ENCODE measurements at regions not wholly inside any gene's neighbourhood (a gene's known extent, or its start where the extent isn't known, plus 50 kb on each side); places are given as distances from the start of the nearest gene placed in this dataset.

DNA sequence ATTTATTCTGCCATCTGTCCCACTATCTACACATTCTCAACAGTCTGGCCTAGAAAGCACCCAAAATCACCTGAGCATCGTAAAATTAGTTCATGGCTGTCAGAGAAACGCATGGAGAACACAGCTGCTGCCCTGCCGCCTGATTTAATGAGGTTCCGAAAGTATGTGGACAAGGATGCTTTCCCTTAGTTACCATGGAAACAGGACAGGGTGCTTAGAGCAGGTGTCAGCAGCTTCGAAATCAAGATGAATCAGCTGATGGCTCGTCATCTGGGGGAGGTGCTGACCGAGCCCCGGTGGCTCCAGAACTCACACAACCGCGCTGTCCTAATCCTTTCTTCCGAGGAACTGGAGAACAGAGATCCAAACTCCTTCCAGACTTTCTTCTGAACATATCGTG, 151.5 kb downstream of the TEX36 start:
- Histone ChIP-seq H3K9me3 (ENCODE audit: control insufficient read depth in 1 of 2, insufficient read depth in 1 of 2, low read depth in 1 of 2, low read length in 2 of 2) (no peaks in the 10 kb centered on the region), H3K79me2 (ENCODE audit: insufficient read depth, low read length) (no peaks in the 10 kb centered on the region), H3K27ac (ENCODE audit: low read depth, low read length) (no peak overlapping the region), H3K9ac (ENCODE audit: low read length) (no peak overlapping the region), H2AFZ (ENCODE audit: low read depth, low read length, poor library complexity, severe bottlenecking) (no peak overlapping the region), H3K9me2 (ENCODE audit: insufficient read depth) (no peaks in the 10 kb centered on the region), H3K36me3 (ENCODE audit: control insufficient read depth in 1 of 2, insufficient read depth in 2 of 2, low read length in 2 of 2) (no peaks in the 10 kb centered on the region), H4K20me1 (ENCODE audit: insufficient read depth) (no peaks in the 10 kb centered on the region), H3K4me3 (replicated peaks in 1 of 2; ENCODE audit: low read depth in 1 of 2, low read length in 2 of 2) (no peak overlapping the region), H3K4me2 (ENCODE audit: low read length) (no peak overlapping the region), H3K27me3 (ENCODE audit: insufficient read depth, low read length) (peaks cover 17% of the 10 kb centered on the region), H3K4me1 (ENCODE audit: control insufficient read depth in 1 of 2, insufficient read depth in 2 of 2, low read length in 2 of 2) (no peaks in the 10 kb centered on the region)
- DNase-seq (ENCODE audit: low read depth, low spot score) = no peak
- TF ChIP-seq, protein P1, sequence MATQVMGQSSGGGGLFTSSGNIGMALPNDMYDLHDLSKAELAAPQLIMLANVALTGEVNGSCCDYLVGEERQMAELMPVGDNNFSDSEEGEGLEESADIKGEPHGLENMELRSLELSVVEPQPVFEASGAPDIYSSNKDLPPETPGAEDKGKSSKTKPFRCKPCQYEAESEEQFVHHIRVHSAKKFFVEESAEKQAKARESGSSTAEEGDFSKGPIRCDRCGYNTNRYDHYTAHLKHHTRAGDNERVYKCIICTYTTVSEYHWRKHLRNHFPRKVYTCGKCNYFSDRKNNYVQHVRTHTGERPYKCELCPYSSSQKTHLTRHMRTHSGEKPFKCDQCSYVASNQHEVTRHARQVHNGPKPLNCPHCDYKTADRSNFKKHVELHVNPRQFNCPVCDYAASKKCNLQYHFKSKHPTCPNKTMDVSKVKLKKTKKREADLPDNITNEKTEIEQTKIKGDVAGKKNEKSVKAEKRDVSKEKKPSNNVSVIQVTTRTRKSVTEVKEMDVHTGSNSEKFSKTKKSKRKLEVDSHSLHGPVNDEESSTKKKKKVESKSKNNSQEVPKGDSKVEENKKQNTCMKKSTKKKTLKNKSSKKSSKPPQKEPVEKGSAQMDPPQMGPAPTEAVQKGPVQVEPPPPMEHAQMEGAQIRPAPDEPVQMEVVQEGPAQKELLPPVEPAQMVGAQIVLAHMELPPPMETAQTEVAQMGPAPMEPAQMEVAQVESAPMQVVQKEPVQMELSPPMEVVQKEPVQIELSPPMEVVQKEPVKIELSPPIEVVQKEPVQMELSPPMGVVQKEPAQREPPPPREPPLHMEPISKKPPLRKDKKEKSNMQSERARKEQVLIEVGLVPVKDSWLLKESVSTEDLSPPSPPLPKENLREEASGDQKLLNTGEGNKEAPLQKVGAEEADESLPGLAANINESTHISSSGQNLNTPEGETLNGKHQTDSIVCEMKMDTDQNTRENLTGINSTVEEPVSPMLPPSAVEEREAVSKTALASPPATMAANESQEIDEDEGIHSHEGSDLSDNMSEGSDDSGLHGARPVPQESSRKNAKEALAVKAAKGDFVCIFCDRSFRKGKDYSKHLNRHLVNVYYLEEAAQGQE (IDR thresholded peaks at IDR 0.05; ENCODE audit: low read depth) = no peak
- TF ChIP-seq, protein P2, sequence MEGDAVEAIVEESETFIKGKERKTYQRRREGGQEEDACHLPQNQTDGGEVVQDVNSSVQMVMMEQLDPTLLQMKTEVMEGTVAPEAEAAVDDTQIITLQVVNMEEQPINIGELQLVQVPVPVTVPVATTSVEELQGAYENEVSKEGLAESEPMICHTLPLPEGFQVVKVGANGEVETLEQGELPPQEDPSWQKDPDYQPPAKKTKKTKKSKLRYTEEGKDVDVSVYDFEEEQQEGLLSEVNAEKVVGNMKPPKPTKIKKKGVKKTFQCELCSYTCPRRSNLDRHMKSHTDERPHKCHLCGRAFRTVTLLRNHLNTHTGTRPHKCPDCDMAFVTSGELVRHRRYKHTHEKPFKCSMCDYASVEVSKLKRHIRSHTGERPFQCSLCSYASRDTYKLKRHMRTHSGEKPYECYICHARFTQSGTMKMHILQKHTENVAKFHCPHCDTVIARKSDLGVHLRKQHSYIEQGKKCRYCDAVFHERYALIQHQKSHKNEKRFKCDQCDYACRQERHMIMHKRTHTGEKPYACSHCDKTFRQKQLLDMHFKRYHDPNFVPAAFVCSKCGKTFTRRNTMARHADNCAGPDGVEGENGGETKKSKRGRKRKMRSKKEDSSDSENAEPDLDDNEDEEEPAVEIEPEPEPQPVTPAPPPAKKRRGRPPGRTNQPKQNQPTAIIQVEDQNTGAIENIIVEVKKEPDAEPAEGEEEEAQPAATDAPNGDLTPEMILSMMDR (IDR thresholded peaks at IDR 0.05 in 2 of 3, conservative IDR thresholded peaks at IDR 0.05 in 1 of 3; ENCODE audit: borderline replicate concordance in 1 of 3, insufficient read depth in 1 of 3, low read depth in 2 of 3, low read length in 2 of 3) = no peak
- TF ChIP-seq, protein P3, sequence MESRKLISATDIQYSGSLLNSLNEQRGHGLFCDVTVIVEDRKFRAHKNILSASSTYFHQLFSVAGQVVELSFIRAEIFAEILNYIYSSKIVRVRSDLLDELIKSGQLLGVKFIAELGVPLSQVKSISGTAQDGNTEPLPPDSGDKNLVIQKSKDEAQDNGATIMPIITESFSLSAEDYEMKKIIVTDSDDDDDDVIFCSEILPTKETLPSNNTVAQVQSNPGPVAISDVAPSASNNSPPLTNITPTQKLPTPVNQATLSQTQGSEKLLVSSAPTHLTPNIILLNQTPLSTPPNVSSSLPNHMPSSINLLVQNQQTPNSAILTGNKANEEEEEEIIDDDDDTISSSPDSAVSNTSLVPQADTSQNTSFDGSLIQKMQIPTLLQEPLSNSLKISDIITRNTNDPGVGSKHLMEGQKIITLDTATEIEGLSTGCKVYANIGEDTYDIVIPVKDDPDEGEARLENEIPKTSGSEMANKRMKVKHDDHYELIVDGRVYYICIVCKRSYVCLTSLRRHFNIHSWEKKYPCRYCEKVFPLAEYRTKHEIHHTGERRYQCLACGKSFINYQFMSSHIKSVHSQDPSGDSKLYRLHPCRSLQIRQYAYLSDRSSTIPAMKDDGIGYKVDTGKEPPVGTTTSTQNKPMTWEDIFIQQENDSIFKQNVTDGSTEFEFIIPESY (IDR thresholded peaks at IDR 0.05; ENCODE audit: extremely low read depth, insufficient replicate concordance, low read length) = no peak
- TF ChIP-seq POLR2A (IDR thresholded peaks at IDR 0.05; ENCODE audit: borderline replicate concordance, extremely low read depth, insufficient read depth, insufficient read length) = no peak
- no peak for TF ChIP-seq ZFX (IDR thresholded peaks at IDR 0.05)
- TF ChIP-seq RAD21 (IDR thresholded peaks at IDR 0.05; ENCODE audit: low read depth) = no peak
- TF ChIP-seq YY1 (IDR thresholded peaks at IDR 0.05; ENCODE audit: extremely low read depth, insufficient replicate concordance, low read depth, low read length) = no peak
- no peak for TF ChIP-seq EZH2 (IDR thresholded peaks at IDR 0.05)
- no peak for TF ChIP-seq SIN3A (IDR thresholded peaks at IDR 0.05; ENCODE audit: low read depth)
- intact Hi-C loops (cut with micrococcal nuclease) = no loop called here
- BruUV-seq (replicated peaks) = no TSS peak
- ChIA-PET CTCF (no interaction called here), POLR2A (no interaction called here), RAD21 (ENCODE audit: low non-redundant PET in 1 of 2, low total read pairs in 2 of 2, uncharacterized antibody in 2 of 2, unreplicated experiment in 2 of 2) (no interaction called here)
- ATAC-seq = no peak

Measured in HCT116 (cell line).